IPS DF 4.7 (cell line): ENCODE measurements at regions not wholly inside any gene's neighbourhood (a gene's known extent, or its start where the extent isn't known, plus 50 kb on each side); places are given as distances from the start of the nearest gene placed in this dataset.

ENCODE experiments used
- DNase-seq: peaks from one replicate; pipeline ENCODE4 v3.0.0-alpha.2; 2013; ENCODE audit warnings: low spot score; ENCODE audit errors: extremely low read depth

- DNase-seq, result no peak
These were observed 278.0 kb downstream of the HLX start for GRCh38 chr1:221157026-221157761.

- DNase-seq, result no peak
These were observed 280.4 kb downstream of the HLX start for GRCh38 chr1:221159608-221160007.

- no peak for DNase-seq
These were observed 282.4 kb downstream of the HLX start for GRCh38 chr1:221161571-221162041.

- DNase-seq, result no peak
These were observed 283.1 kb downstream of the HLX start for GRCh38 chr1:221162352-221162751.

GRCh38 chr1:221162939-221163338 is 283.7 kb downstream of the HLX start:
- DNase-seq, result no peak

- DNase-seq, result no peak
These were observed 284.8 kb downstream of the HLX start for GRCh38 chr1:221164029-221164428.

GRCh38 chr1:221164951-221165838 is 286.0 kb downstream of the HLX start:
- no peak for DNase-seq

GRCh38 chr1:221165839-221166500 is 286.7 kb downstream of the HLX start:
- no peak for DNase-seq

GRCh38 chr1:221166559-221167318 is 287.5 kb downstream of the HLX start:
- no peak for DNase-seq

GRCh38 chr1:221169447-221169889 is 290.2 kb downstream of the HLX start:
- DNase-seq, result peak; percentile 56

GRCh38 chr1:221170171-221170570 is 290.9 kb downstream of the HLX start:
- no peak for DNase-seq

- no peak for DNase-seq
These were observed 292.5 kb downstream of the HLX start for GRCh38 chr1:221171768-221172167.

- no peak for DNase-seq
These were observed 293.6 kb downstream of the HLX start for GRCh38 chr1:221172841-221173240.

GRCh38 chr1:221174330-221174993 is 295.2 kb downstream of the HLX start:
- peak; percentile 19 for DNase-seq

- no peak for DNase-seq
These were observed 296.0 kb downstream of the HLX start for GRCh38 chr1:221175249-221175648.

GRCh38 chr1:221180704-221181368 is 301.6 kb downstream of the HLX start:
- no peak for DNase-seq

- DNase-seq, result no peak
These were observed 303.7 kb downstream of the HLX start for GRCh38 chr1:221182791-221183533.

GRCh38 chr1:221184131-221184794 is 305.0 kb downstream of the HLX start:
- no peak for DNase-seq

GRCh38 chr1:221187174-221187573 is 307.9 kb downstream of the HLX start:
- DNase-seq, result no peak
